A673 (cell line): ENCODE measurements at regions not wholly inside any gene's neighbourhood (a gene's known extent, or its start where the extent isn't known, plus 50 kb on each side); places are given as distances from the start of the nearest gene placed in this dataset.

Source experiments
- BruUV-seq: library from RNA; stranded (reverse); fragments of 400-500 nt; replicated peaks from 2 replicates; lab custom pipeline; 2021; lab: Mats Ljungman, UMichigan
- CTCF ChIA-PET: fragments of 300-600 bp; sonication (Branson Sonifier 250); formaldehyde crosslinking; loops from one replicate; lab custom pipeline; 2022; ENCODE audit warnings: antibody characterized with exemption; lab: Charles Lee
- POLR2A ChIA-PET: fragments of 300-600 bp; sonication (Branson Sonifier 250); formaldehyde crosslinking; loops from one replicate; lab custom pipeline; 2022; ENCODE audit warnings: antibody characterized with exemption; ENCODE audit not compliant: low non-redundant PET; lab: Charles Lee
- DNase-seq: peaks from one replicate; pipeline ENCODE4 v3.0.0-alpha.2; 2015; ENCODE audit warnings: low spot score
- H3K27ac ChIP-seq: fragments of 200-600 bp; sonication (generic); 2 replicates; pipeline ENCODE4 v1.5.1; 2016; ENCODE audit warnings: mixed run types, low read depth, mild to moderate bottlenecking, mixed read lengths, antibody characterized with exemption, low read length; ENCODE audit not compliant: poor library complexity, severe bottlenecking
- H3K27me3 ChIP-seq: fragments of 200-600 bp; sonication (generic); replicated peaks from 2 replicates; pipeline ENCODE4 v1.6.1; 2017; ENCODE audit warnings: mixed run types, low read depth, mild to moderate bottlenecking, mixed read lengths, antibody characterized with exemption, low read length; ENCODE audit not compliant: insufficient read depth, poor library complexity
- H3K36me3 ChIP-seq: fragments of 200-600 bp; sonication (generic); 2 replicates; pipeline ENCODE4 v1.6.1; 2016; ENCODE audit warnings: mixed run types, mild to moderate bottlenecking, mixed read lengths, antibody characterized with exemption, low read length; ENCODE audit not compliant: insufficient read depth, poor library complexity, severe bottlenecking
- H3K4me1 ChIP-seq: fragments of 200-600 bp; sonication (generic); 2 replicates; pipeline ENCODE4 v1.6.1; 2017; ENCODE audit warnings: mixed run types, mild to moderate bottlenecking, mixed read lengths, antibody characterized with exemption, low read length; ENCODE audit not compliant: insufficient read depth, poor library complexity, severe bottlenecking
- H3K4me3 ChIP-seq: fragments of 200-600 bp; sonication (generic); 2 replicates; pipeline ENCODE4 v1.5.1; 2016; ENCODE audit warnings: low read depth, mixed run types, mild to moderate bottlenecking, mixed read lengths, low read length; ENCODE audit not compliant: poor library complexity, severe bottlenecking
- H3K9me3 ChIP-seq: fragments of 200-600 bp; sonication (generic); 2 replicates; pipeline ENCODE4 v1.6.1; 2016; ENCODE audit warnings: mixed run types, low read depth, mild to moderate bottlenecking, mixed read lengths, antibody characterized with exemption, low read length; ENCODE audit not compliant: poor library complexity, severe bottlenecking
- EZH2 ChIP-seq: fragments of 200-600 bp; sonication (generic); IDR thresholded peaks from 2 replicates; pipeline ENCODE4 v1.6.1; 2017; ENCODE audit warnings: borderline replicate concordance, low read depth, mild to moderate bottlenecking, mixed read lengths, antibody characterized with exemption, low read length; ENCODE audit not compliant: poor library complexity, severe bottlenecking
- intact Hi-C: fragments of 100-400 bp; cut with micrococcal nuclease; formaldehyde crosslinking; loops from one replicate; pipeline ENCODE4 v1.10.0; 2022; ENCODE audit not compliant: unreplicated experiment
- TF ChIP-seq, protein P1 (sequence below): fragments of 300-800, 200-600 bp; sonication (generic); conservative IDR thresholded peaks from 2 replicates; pipeline ENCODE4 v1.5.1; 2017; ENCODE audit warnings: low read depth, mild to moderate bottlenecking, antibody characterized with exemption, low read length, moderate library complexity, mixed read lengths

GRCh38 chr10:123408660-123409059 is 254.5 kb downstream of the BUB3 start:
- no peak for TF ChIP-seq EZH2
- TF ChIP-seq, protein P1, sequence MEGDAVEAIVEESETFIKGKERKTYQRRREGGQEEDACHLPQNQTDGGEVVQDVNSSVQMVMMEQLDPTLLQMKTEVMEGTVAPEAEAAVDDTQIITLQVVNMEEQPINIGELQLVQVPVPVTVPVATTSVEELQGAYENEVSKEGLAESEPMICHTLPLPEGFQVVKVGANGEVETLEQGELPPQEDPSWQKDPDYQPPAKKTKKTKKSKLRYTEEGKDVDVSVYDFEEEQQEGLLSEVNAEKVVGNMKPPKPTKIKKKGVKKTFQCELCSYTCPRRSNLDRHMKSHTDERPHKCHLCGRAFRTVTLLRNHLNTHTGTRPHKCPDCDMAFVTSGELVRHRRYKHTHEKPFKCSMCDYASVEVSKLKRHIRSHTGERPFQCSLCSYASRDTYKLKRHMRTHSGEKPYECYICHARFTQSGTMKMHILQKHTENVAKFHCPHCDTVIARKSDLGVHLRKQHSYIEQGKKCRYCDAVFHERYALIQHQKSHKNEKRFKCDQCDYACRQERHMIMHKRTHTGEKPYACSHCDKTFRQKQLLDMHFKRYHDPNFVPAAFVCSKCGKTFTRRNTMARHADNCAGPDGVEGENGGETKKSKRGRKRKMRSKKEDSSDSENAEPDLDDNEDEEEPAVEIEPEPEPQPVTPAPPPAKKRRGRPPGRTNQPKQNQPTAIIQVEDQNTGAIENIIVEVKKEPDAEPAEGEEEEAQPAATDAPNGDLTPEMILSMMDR, result no peak
- peaks cover 10% of the 10 kb centered on the region for H3K9me3 ChIP-seq
- no peaks in the 10 kb centered on the region for H3K4me1 ChIP-seq
- no peak for DNase-seq
- ChIA-PET CTCF (no interaction called here), POLR2A (no interaction called here)
- no peak overlapping the region for H3K27ac ChIP-seq
- H3K4me3 ChIP-seq, result no peak overlapping the region
- intact Hi-C loops, result no loop called here
- no TSS peak for BruUV-seq
- no peaks in the 10 kb centered on the region for H3K36me3 ChIP-seq
- no peaks in the 10 kb centered on the region for H3K27me3 ChIP-seq

DNA sequence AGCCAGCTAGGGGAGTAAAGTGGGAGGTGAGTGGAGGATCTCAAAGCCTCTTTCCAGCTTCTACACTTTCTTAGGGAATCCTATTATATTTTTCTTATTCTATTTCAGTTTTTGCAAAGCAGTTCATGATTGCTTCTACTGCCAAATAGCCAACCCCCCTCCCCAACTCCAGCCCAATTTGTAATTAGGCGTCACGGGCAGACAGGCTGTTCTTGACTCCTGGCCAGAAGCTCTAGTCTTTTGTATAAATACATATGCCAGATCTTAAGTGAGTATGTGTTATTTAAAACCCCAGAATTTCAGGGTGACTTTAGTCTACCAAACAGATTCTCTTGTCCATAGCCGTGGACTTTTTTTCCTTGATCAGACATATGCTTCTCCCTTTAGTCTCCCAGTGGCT is 255.2 kb downstream of the BUB3 start:
- intact Hi-C loops, result no loop called here
- Histone ChIP-seq H3K36me3 (no peaks in the 10 kb centered on the region), H3K27me3 (no peaks in the 10 kb centered on the region), H3K4me3 (no peak overlapping the region), H3K27ac (no peak overlapping the region), H3K4me1 (no peaks in the 10 kb centered on the region), H3K9me3 (peaks cover 9% of the 10 kb centered on the region)
- ChIA-PET POLR2A (no interaction called here), CTCF (no interaction called here)
- DNase-seq, result no peak
- BruUV-seq, result no TSS peak
- TF ChIP-seq, protein P1, result no peak
- no peak for TF ChIP-seq EZH2

DNA sequence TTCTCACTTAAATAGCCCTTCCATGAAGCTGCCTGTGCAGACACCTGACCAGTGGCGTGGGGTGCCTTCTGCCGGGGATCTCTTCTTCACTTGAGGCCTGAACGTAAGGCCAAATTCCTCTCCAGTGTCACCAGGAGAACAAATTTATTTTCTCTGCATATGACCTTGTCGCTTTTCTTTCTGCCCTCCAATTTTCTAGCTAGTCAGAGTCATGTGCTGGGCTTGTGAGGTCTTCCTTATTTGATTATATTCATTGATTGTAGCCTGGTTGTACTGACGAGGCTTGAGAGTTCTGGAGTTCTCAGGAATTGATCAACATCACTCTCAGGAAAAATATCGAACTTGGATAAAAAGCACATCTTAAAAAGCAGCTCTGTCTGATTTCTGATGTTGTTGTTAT is 255.7 kb downstream of the BUB3 start:
- no peak for DNase-seq
- TF ChIP-seq EZH2, result no peak
- TF ChIP-seq, protein P1, result no peak
- Histone ChIP-seq H3K36me3 (no peaks in the 10 kb centered on the region), H3K27ac (no peak overlapping the region), H3K4me3 (no peak overlapping the region), H3K9me3 (peaks cover 4% of the 10 kb centered on the region), H3K4me1 (no peaks in the 10 kb centered on the region), H3K27me3 (no peaks in the 10 kb centered on the region)
- ChIA-PET CTCF (no interaction called here), POLR2A (no interaction called here)
- intact Hi-C loops, result no loop called here
- no TSS peak for BruUV-seq

- H3K27ac ChIP-seq, result no peak overlapping the region
- intact Hi-C loops, result no loop called here
- H3K9me3 ChIP-seq, result no peaks in the 10 kb centered on the region
- H3K4me3 ChIP-seq, result no peak overlapping the region
- BruUV-seq, result no TSS peak
- H3K27me3 ChIP-seq, result peaks cover 8% of the 10 kb centered on the region
- DNase-seq, result no peak
- ChIA-PET CTCF (no interaction called here), POLR2A (no interaction called here)
- no peaks in the 10 kb centered on the region for H3K36me3 ChIP-seq
- no peaks in the 10 kb centered on the region for H3K4me1 ChIP-seq
- TF ChIP-seq, protein P1, result no peak
- TF ChIP-seq EZH2, result no peak
Measured at GRCh38 chr10:123413353-123413752, 252.8 kb upstream of the GPR26 start.
